OCI-LY7 (cell line): ENCODE measurements at regions not wholly inside any gene's neighbourhood (a gene's known extent, or its start where the extent isn't known, plus 50 kb on each side); places are given as distances from the start of the nearest gene placed in this dataset.

ENCODE experiments used
- BruUV-seq: library from RNA; stranded (reverse); fragments of 400-500 nt; replicated peaks from 2 replicates; lab custom pipeline; 2021; lab: Mats Ljungman, UMichigan
- CTCF ChIA-PET: fragments of 300-600 bp; sonication (Branson Sonifier 250); formaldehyde crosslinking; loops from one replicate; lab custom pipeline; 2022; ENCODE audit warnings: antibody characterized with exemption; ENCODE audit not compliant: unreplicated experiment; lab: Charles Lee
- POLR2A ChIA-PET: fragments of 300-600 bp; sonication (Branson Sonifier 250); formaldehyde crosslinking; loops from one replicate; lab custom pipeline; 2022; ENCODE audit warnings: antibody characterized with exemption; lab: Charles Lee
- DNase-seq: peaks from one replicate; pipeline ENCODE4 v3.0.0-alpha.2; 2015; ENCODE audit warnings: low spot score
- H2AFZ ChIP-seq: fragments of 200-600 bp; sonication (generic), shearing (Covaris generic); 2 replicates; pipeline ENCODE4 v1.6.1; 2014; ENCODE audit warnings: mild to moderate bottlenecking, antibody characterized with exemption, low read length, moderate library complexity
- H3K27ac ChIP-seq: fragments of 200-600 bp; sonication (generic); 2 replicates; pipeline ENCODE4 v1.5.1; 2014; ENCODE audit warnings: mixed run types, low read depth, mild to moderate bottlenecking, moderate library complexity, low read length, inconsistent platforms; ENCODE audit not compliant: poor library complexity, severe bottlenecking
- H3K36me3 ChIP-seq: fragments of 200-600 bp; sonication (generic); 2 replicates; pipeline ENCODE4 v1.6.1; 2014; ENCODE audit warnings: mild to moderate bottlenecking, antibody characterized with exemption, low read length, moderate library complexity, mixed read lengths; ENCODE audit not compliant: insufficient read depth
- H3K4me1 ChIP-seq: fragments of 200-600 bp; sonication (generic); 2 replicates; pipeline ENCODE4 v1.5.1; 2014; ENCODE audit warnings: mild to moderate bottlenecking, low read length; ENCODE audit not compliant: insufficient read depth, poor library complexity, severe bottlenecking
- H3K4me2 ChIP-seq: fragments of 200-600 bp; sonication (generic); 2 replicates; pipeline ENCODE4 v1.6.1; 2014; ENCODE audit warnings: mild to moderate bottlenecking, low read length
- H3K4me3 ChIP-seq: fragments of 200-600 bp; sonication (generic); 2 replicates; pipeline ENCODE4 v1.5.1; 2014; ENCODE audit warnings: mild to moderate bottlenecking, low read depth, low read length; ENCODE audit not compliant: poor library complexity, severe bottlenecking
- H3K79me2 ChIP-seq: fragments of 200-600 bp; sonication (generic); 2 replicates; pipeline ENCODE4 v1.6.1; 2016; ENCODE audit warnings: low read depth, mild to moderate bottlenecking, low read length, moderate library complexity, mixed read lengths; ENCODE audit not compliant: insufficient read depth
- H3K9me2 ChIP-seq: fragments of 200-600 bp; sonication (generic); 2 replicates; pipeline ENCODE4 v1.6.1; 2016; ENCODE audit warnings: mild to moderate bottlenecking, low read length, mixed read lengths; ENCODE audit not compliant: insufficient read depth
- H3K9me3 ChIP-seq: fragments of 200-600 bp; sonication (generic); 2 replicates; pipeline ENCODE4 v1.6.1; 2014; ENCODE audit warnings: mild to moderate bottlenecking, mixed run types, low read length, mixed read lengths
- H4K20me1 ChIP-seq: fragments of 200-600 bp; sonication (generic); 2 replicates; pipeline ENCODE4 v1.6.1; 2014; ENCODE audit warnings: mild to moderate bottlenecking, antibody characterized with exemption, low read length, moderate library complexity, mixed read lengths; ENCODE audit not compliant: insufficient read depth
- EZH2phosphoT487 ChIP-seq: fragments of 200-600 bp; sonication (generic); IDR thresholded peaks from 2 replicates; pipeline ENCODE4 v1.6.1; 2018; ENCODE audit warnings: low read depth, borderline replicate concordance, mild to moderate bottlenecking, mixed run types, antibody characterized with exemption, low read length, moderate library complexity, mixed read lengths
- intact Hi-C: fragments of 100-400 bp; cut with micrococcal nuclease; formaldehyde crosslinking; loops from one replicate; pipeline ENCODE4 v1.10.0; 2022; ENCODE audit not compliant: unreplicated experiment
- TF ChIP-seq, protein P1 (sequence below): fragments of 200-600 bp; sonication (generic); conservative IDR thresholded peaks from 2 replicates; pipeline ENCODE4 v1.5.1; 2014; ENCODE audit warnings: mild to moderate bottlenecking, antibody characterized with exemption, low read length, moderate library complexity, mixed read lengths

GRCh38 chr14:65946494-65946893 lies 534.0 kb downstream of the FUT8 start:
- intact Hi-C loops: no loop called here
- Histone ChIP-seq H4K20me1 (no peaks in the 10 kb centered on the region), H3K4me2 (no peak overlapping the region), H3K9me2 (no peaks in the 10 kb centered on the region), H3K27ac (no peak overlapping the region), H2AFZ (no peak overlapping the region), H3K36me3 (no peaks in the 10 kb centered on the region), H3K4me1 (no peaks in the 10 kb centered on the region), H3K79me2 (no peaks in the 10 kb centered on the region), H3K4me3 (no peak overlapping the region), H3K9me3 (no peaks in the 10 kb centered on the region)
- BruUV-seq: no TSS peak
- CTCF ChIA-PET: no interaction called here
- TF ChIP-seq EZH2phosphoT487: no peak
- TF ChIP-seq, protein P1, sequence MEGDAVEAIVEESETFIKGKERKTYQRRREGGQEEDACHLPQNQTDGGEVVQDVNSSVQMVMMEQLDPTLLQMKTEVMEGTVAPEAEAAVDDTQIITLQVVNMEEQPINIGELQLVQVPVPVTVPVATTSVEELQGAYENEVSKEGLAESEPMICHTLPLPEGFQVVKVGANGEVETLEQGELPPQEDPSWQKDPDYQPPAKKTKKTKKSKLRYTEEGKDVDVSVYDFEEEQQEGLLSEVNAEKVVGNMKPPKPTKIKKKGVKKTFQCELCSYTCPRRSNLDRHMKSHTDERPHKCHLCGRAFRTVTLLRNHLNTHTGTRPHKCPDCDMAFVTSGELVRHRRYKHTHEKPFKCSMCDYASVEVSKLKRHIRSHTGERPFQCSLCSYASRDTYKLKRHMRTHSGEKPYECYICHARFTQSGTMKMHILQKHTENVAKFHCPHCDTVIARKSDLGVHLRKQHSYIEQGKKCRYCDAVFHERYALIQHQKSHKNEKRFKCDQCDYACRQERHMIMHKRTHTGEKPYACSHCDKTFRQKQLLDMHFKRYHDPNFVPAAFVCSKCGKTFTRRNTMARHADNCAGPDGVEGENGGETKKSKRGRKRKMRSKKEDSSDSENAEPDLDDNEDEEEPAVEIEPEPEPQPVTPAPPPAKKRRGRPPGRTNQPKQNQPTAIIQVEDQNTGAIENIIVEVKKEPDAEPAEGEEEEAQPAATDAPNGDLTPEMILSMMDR: no peak
- DNase-seq: no peak
- POLR2A ChIA-PET: no interaction called here

GRCh38 chr14:65948302-65948701 lies 535.8 kb downstream of the FUT8 start:
- H3K36me3 ChIP-seq: no peaks in the 10 kb centered on the region
- H4K20me1 ChIP-seq: no peaks in the 10 kb centered on the region
- H3K4me3 ChIP-seq: no peak overlapping the region
- BruUV-seq: no TSS peak
- intact Hi-C loops: no loop called here
- DNase-seq: no peak
- H2AFZ ChIP-seq: no peak overlapping the region
- no peaks in the 10 kb centered on the region for H3K9me2 ChIP-seq
- no peaks in the 10 kb centered on the region for H3K9me3 ChIP-seq
- no peaks in the 10 kb centered on the region for H3K4me1 ChIP-seq
- ChIA-PET POLR2A (no interaction called here), CTCF (no interaction called here)
- no peak overlapping the region for H3K4me2 ChIP-seq
- H3K79me2 ChIP-seq: no peaks in the 10 kb centered on the region
- H3K27ac ChIP-seq: no peak overlapping the region
- TF ChIP-seq, protein P1: no peak
- TF ChIP-seq EZH2phosphoT487: no peak

DNA sequence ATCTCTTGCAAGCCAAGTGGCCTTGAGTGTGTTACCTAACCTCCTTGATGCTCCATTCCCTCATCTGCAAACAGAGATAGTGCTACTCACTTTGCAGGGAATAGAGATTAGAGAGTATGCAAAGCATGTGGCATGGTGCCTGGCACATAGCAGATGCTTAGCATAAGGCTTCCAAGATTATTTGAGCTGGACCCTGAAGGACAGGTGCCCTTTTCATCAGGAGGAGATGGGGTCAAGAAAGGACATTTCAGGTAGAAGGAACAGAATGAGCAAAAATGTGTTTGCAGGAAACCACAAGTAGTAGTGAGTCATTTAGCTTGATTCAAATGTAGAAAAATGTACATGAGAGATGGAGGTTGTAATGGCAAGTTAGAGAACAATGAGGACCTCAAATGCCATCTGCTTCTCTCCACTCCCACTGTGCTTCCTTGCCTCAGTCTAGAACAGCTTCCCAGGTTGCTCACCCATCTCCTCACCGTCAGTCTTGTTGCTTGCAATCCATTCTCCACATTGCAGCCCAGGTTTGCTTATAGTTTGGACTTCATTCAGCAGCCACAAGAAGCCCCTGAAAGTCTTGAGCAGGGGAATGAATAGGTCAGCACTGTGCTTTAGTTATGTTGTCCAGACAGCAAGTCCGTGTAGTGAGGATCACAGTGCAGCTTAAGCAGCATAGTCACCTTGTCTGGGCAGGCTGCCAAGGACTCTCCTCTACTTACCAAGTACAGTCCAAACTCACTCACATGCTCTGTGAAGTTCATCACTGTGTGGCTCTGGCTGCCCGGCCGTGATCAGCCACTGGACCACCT lies 536.3 kb upstream of the CCDC196 start:
- H2AFZ ChIP-seq: no peak overlapping the region
- H3K9me3 ChIP-seq: no peaks in the 10 kb centered on the region
- DNase-seq: no peak
- TF ChIP-seq, protein P1: no peak
- no peak for TF ChIP-seq EZH2phosphoT487
- H3K9me2 ChIP-seq: no peaks in the 10 kb centered on the region
- H3K36me3 ChIP-seq: no peaks in the 10 kb centered on the region
- intact Hi-C loops: no loop called here
- no peak overlapping the region for H3K27ac ChIP-seq
- H3K79me2 ChIP-seq: no peaks in the 10 kb centered on the region
- no peaks in the 10 kb centered on the region for H3K4me1 ChIP-seq
- ChIA-PET POLR2A (no interaction called here), CTCF (no interaction called here)
- H3K4me2 ChIP-seq: no peak overlapping the region
- no peaks in the 10 kb centered on the region for H4K20me1 ChIP-seq
- H3K4me3 ChIP-seq: no peak overlapping the region
- no TSS peak for BruUV-seq
